Adrenal gland (tissue), 9 donors: ENCODE measurements at regions not wholly inside any gene's neighbourhood (a gene's known extent, or its start where the extent isn't known, plus 50 kb on each side); places are given as distances from the start of the nearest gene placed in this dataset.

Source experiments
- DNase-seq, 7 donors: peaks; one replicate each; pipeline ENCODE4 v3.0.0-alpha.2; 2019 to 2020
- H3K27ac ChIP-seq, 5 donors: fragments of 200-600 bp; sonication (generic) in 4 of 5; 1 replicate in 3 of 5; 2 replicates in 2 of 5; pipeline versions ENCODE4 v1.5.1 to v1.8.0; 2016 to 2020; ENCODE audit warnings: mild to moderate bottlenecking in 1 of 5
- H3K27me3 ChIP-seq: fragments of 200-600 bp; 2 replicates; pipeline ENCODE4 v1.8.0; 2021
- H3K36me3 ChIP-seq, 2 donors: fragments of 200-600 bp; replicated peaks in 1 of 2; 1 replicate in 1 of 2; 2 replicates in 1 of 2; pipeline versions ENCODE4 v1.5.1 to v1.8.0; 2018 to 2022
- H3K4me1 ChIP-seq, 2 donors: fragments of 200-600 bp; replicated peaks in 1 of 2; 1 replicate in 1 of 2; 2 replicates in 1 of 2; pipeline versions ENCODE4 v1.5.1 to v1.8.0; 2018 to 2021
- H3K4me3 ChIP-seq, 4 donors: fragments of 200-600 bp; sonication (generic) in 3 of 4; one replicate each; pipeline ENCODE4 v1.5.1; 2016 to 2018
- H3K9me3 ChIP-seq, 3 donors: fragments of 200-600 bp; sonication (generic) in 1 of 3; replicated peaks in 1 of 3; 1 replicate in 2 of 3; 2 replicates in 1 of 3; pipeline versions ENCODE4 v1.5.1 to v1.8.0; 2016 to 2021
- CTCF ChIP-seq, 6 experiments: fragments of 450-650 bp in 4 of 6; fragments of 200-600 bp in 2 of 6; sonication (generic) in 1 of 6; IDR thresholded peaks; 1 replicate in 5 of 6; 2 replicates in 1 of 6; pipeline versions ENCODE4 v1.5.1 to v1.8.0; 2016 to 2021; ENCODE audit warnings: antibody characterized with exemption in 6 of 6, mild to moderate bottlenecking in 2 of 6, moderate library complexity in 1 of 6
- POLR2A ChIP-seq, 2 donors: fragments of 450-650 bp; IDR thresholded peaks; one replicate each; pipeline ENCODE4 v1.6.1; 2017; ENCODE audit warnings: antibody characterized with exemption in 2 of 2, mild to moderate bottlenecking in 2 of 2, moderate library complexity in 1 of 2
- WGBS, 4 donors: extraction: QIAGEN DNeasy Blood & Tissue Kit in 2 of 4; methylation state at CpG; one replicate each; pipeline versions ENCODE4 v1.1.5 to v1.1.7; 2013 to 2017; 5-methylcytosine and 5-hydroxymethylcytosine counted together
- intact Hi-C, 2 donors: fragments of 100-400 bp; cut with DNase I; formaldehyde crosslinking; loops; one replicate each; pipeline versions ENCODE4 v1.14.1 to v1.15.0; 2022 to 2023
- donor health status: healthy with polysubstance abuse.
- donor health status: Bipolar disorder and iron deficiency.
- donor health status: DM: yes; HTN: yes; CAD: no.
- donor health status: DM: no; HTN: no; CAD: no.
- donor health status: DM: no; HTN: no; CAD: no.

DNA sequence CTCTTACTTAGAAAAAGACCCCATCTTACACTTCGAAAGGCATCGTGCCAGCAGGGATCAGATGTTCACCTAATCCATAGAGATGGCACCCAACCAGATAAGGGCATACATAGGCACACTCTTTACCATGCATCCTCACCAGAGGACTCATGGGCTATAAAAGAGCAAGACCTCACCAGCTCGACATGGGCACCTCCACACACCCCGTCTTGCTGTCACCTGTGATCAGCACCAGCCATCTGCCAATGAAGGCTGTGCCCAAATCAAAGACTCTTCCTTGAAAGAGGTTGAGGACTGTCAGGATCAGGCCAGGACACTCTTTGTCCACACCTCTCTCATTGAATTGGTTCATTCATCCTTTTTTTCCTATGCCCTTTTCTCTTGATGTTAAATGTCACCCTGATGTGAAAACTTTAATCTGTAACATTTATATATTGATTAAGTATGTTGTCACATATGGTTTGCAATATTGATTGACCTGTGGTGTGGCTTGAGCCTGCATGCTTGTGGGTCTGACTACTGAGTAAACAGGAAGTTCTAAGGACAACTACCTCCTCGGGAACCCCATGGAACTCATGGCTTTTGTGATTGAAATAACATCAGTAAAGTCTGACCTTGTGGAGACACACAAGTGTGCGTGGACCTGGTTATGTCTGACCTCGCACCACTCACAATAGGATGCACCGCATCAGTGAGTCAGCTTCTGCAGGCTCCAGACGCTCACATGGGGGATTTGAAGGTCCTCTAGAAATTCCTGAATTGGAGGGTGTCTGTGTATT, 75.5 kb downstream of the HTR5A start:
- H3K4me1 ChIP-seq, result no peaks in the 10 kb centered on the region
- no peaks in the 10 kb centered on the region for H3K27me3 ChIP-seq
- no peak for DNase-seq
- no peak for TF ChIP-seq CTCF (IDR thresholded peaks at IDR 0.05)
- TF ChIP-seq POLR2A (IDR thresholded peaks at IDR 0.05), result no peak
- peaks cover 0 to 11% (median 0%) of the 10 kb centered on the region in 3 donors for H3K9me3 ChIP-seq
- no peak overlapping the region for H3K27ac ChIP-seq
- no peaks in the 10 kb centered on the region for H3K36me3 ChIP-seq
- no peak overlapping the region for H3K4me3 ChIP-seq
- intact Hi-C loops, result no loop called here
- WGBS, 4 donors, result 48 to 67% (median 58%) methylated on average over 9 of the region's 9 CpGs

GRCh38 chr7:155147172-155147571, 77.0 kb downstream of the HTR5A start:
- no peaks in the 10 kb centered on the region for H3K4me1 ChIP-seq
- WGBS, 4 donors, result 19 to 46% (median 41%) methylated on average over 1 of the region's 1 CpG
- intact Hi-C loops, result no loop called here
- H3K27me3 ChIP-seq, result no peaks in the 10 kb centered on the region
- H3K27ac ChIP-seq, result no peak overlapping the region
- no peak for DNase-seq
- TF ChIP-seq POLR2A (IDR thresholded peaks at IDR 0.05) (no peak), CTCF (IDR thresholded peaks at IDR 0.05) (no peak)
- peaks cover 0 to 11% (median 0%) of the 10 kb centered on the region in 3 donors for H3K9me3 ChIP-seq
- no peak overlapping the region for H3K4me3 ChIP-seq
- no peaks in the 10 kb centered on the region for H3K36me3 ChIP-seq

- Histone ChIP-seq H3K4me1 (no peaks in the 10 kb centered on the region), H3K27ac (no peak overlapping the region), H3K4me3 (no peak overlapping the region), H3K9me3 (peaks cover 0 to 11% (median 0%) of the 10 kb centered on the region in 3 donors), H3K36me3 (no peaks in the 10 kb centered on the region), H3K27me3 (no peaks in the 10 kb centered on the region)
- no peak for DNase-seq
- WGBS, 4 donors, result 27 to 51% (median 37%) methylated on average over 2 of the region's 2 CpGs
- TF ChIP-seq POLR2A (IDR thresholded peaks at IDR 0.05), result no peak
- TF ChIP-seq CTCF (IDR thresholded peaks at IDR 0.05), result no peak
- intact Hi-C loops, result no loop called here
Observed at GRCh38 chr7:155147624-155148023, 77.5 kb downstream of the HTR5A start.

DNA sequence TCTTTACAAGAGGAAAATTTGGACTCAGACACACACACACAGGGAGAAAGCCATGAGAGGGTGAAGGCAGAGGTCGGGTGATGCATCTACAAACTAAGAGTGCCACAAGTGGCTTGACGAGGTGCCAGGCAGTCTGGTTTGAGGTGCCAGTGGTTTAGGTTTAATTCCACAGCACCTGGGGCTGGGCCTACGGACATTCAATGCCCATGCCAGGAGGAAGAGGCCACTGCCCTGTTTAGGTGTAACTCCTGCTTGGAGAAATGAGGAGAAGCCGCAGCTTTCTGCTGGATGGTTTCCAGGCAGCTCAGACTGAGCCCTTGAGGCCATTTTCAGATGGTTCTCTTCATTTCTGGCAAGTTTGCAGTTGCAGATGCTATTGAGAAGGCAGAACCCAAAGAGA, 83.6 kb downstream of the HTR5A start:
- no peaks in the 10 kb centered on the region for H3K36me3 ChIP-seq
- no peaks in the 10 kb centered on the region for H3K27me3 ChIP-seq
- no peak overlapping the region for H3K4me3 ChIP-seq
- H3K4me1 ChIP-seq, result no peaks in the 10 kb centered on the region
- intact Hi-C loops, result no loop called here
- DNase-seq, result no peak
- H3K9me3 ChIP-seq, result no peaks in the 10 kb centered on the region
- no peak overlapping the region for H3K27ac ChIP-seq
- TF ChIP-seq POLR2A (IDR thresholded peaks at IDR 0.05), result no peak
- TF ChIP-seq CTCF (IDR thresholded peaks at IDR 0.05), result no peak
- WGBS, 4 donors, result 37 to 60% (median 52%) methylated on average over 4 of the region's 4 CpGs
